ENCODE measurements at regions not wholly inside any gene's neighbourhood (a gene's known extent, or its start where the extent isn't known, plus 50 kb on each side); places are given as distances from the start of the nearest gene placed in this dataset.

DNA sequence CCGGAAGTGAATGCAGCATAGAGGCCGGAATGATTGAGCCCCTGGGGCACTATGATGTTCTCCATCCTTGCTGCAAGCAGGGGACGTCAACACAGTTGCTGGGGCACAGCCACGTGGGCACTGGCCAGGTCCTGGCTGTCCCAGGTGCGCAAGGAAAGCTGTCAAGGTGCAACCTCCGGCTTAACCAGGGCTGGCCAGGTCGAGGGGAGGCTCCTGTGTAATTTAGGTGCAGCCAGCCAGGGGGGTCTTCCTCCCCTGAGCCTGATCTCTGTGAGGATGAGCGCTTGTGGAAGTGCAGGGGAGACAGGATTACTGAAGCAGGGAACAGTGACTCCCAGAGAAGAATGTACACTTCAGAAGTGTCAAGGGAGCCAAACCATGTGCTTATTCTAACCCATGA is 852.8 kb upstream of the TMEM132C start:
- H3K9ac ChIP-seq (ENCODE audit: control insufficient read depth, insufficient read depth, low read length), result no peak overlapping the region
- H3K4me1 ChIP-seq (ENCODE audit: control insufficient read depth, insufficient read depth, low read length), result no peaks in the 10 kb centered on the region
- ChIA-PET RAD21 (ENCODE audit: unreplicated experiment) (no interaction called here), CTCF (no interaction called here), POLR2A (no interaction called here), SMC1A (ENCODE audit: uncharacterized antibody, unreplicated experiment) (no interaction called here)
- no peak for ATAC-seq
- H3K27ac ChIP-seq (ENCODE audit: control insufficient read depth, insufficient read depth), result no peak overlapping the region
- in situ Hi-C loops (cut with MboI), result no loop called here
- no peak overlapping the region for H3K4me3 ChIP-seq
- H3K36me3 ChIP-seq (ENCODE audit: control insufficient read depth in 2 of 2, insufficient read depth in 2 of 2, low read length in 1 of 2), result no peaks in the 10 kb centered on the region
- intact Hi-C loops (cut with micrococcal nuclease; ENCODE audit: unreplicated experiment), result no loop called here
- H2AFZ ChIP-seq (ENCODE audit: control insufficient read depth, low read depth, low read length), result no peak overlapping the region
- no peak overlapping the region for H3K4me2 ChIP-seq (ENCODE audit: control insufficient read depth, insufficient read depth)
- no peak for DNase-seq (ENCODE audit: low read depth, low spot score)
- no TSS peak for BruUV-seq (replicated peaks)
- H3K9me3 ChIP-seq (replicated peaks; ENCODE audit: control insufficient read depth, insufficient read depth, low read length), result no peaks in the 10 kb centered on the region; the same call in 2 of the 3 replicates
- H4K20me1 ChIP-seq (ENCODE audit: control insufficient read depth, insufficient read depth), result no peaks in the 10 kb centered on the region
- FAIRE-seq, result no peak
- no peaks in the 10 kb centered on the region for H3K79me2 ChIP-seq (ENCODE audit: control insufficient read depth, insufficient read depth, low read length)
- 3% methylated on average over 7 of the region's 8 CpGs for WGBS (ENCODE audit: insufficient coverage, insufficient replicate concordance, low lambda C conversion rate, missing lambda C conversion rate)
- H3K27me3 ChIP-seq (replicated peaks in 1 of 2; ENCODE audit: control insufficient read depth in 2 of 2, insufficient read depth in 2 of 2, low read length in 1 of 2), result no peaks in the 10 kb centered on the region
- no peak for TF ChIP-seq NFYB (IDR thresholded peaks at IDR 0.05; ENCODE audit: insufficient read depth, low read depth, low read length)
- no peak for TF ChIP-seq SREBF2 (IDR thresholded peaks at IDR 0.05; ENCODE audit: low read length)
- TF ChIP-seq TCF3 (IDR thresholded peaks at IDR 0.05; ENCODE audit: borderline replicate concordance, insufficient read depth, low read depth, low read length), result no peak
- no peak for TF ChIP-seq NKRF (conservative IDR thresholded peaks at IDR 0.05)
- TF ChIP-seq NR2F1 (conservative IDR thresholded peaks at IDR 0.05), result no peak
- no peak for TF ChIP-seq TBL1XR1 (IDR thresholded peaks at IDR 0.05; ENCODE audit: low read depth, low read length)
- no peak for TF ChIP-seq E2F4 (IDR thresholded peaks at IDR 0.05; ENCODE audit: low read depth, low read length)
- no peak for TF ChIP-seq ZNF384 (IDR thresholded peaks at IDR 0.05; ENCODE audit: borderline replicate concordance, low read depth, low read length)
- no peak for TF ChIP-seq POLR2AphosphoS5 (IDR thresholded peaks at IDR 0.05; ENCODE audit: low read length)
- TF ChIP-seq CHD2 (IDR thresholded peaks at IDR 0.05; ENCODE audit: borderline replicate concordance, low read depth, low read length), result no peak
- TF ChIP-seq YY1 (IDR thresholded peaks at IDR 0.05; ENCODE audit: low read depth, low read length), result no peak
- no peak for TF ChIP-seq PBX3 (IDR thresholded peaks at IDR 0.05; ENCODE audit: insufficient replicate concordance, low read depth, low read length)
- no peak for TF ChIP-seq MEF2B (IDR thresholded peaks at IDR 0.05; ENCODE audit: partially characterized antibody, poor library complexity, severe bottlenecking)
- TF ChIP-seq, protein P1, sequence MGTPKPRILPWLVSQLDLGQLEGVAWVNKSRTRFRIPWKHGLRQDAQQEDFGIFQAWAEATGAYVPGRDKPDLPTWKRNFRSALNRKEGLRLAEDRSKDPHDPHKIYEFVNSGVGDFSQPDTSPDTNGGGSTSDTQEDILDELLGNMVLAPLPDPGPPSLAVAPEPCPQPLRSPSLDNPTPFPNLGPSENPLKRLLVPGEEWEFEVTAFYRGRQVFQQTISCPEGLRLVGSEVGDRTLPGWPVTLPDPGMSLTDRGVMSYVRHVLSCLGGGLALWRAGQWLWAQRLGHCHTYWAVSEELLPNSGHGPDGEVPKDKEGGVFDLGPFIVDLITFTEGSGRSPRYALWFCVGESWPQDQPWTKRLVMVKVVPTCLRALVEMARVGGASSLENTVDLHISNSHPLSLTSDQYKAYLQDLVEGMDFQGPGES (IDR thresholded peaks at IDR 0.05), result no peak
- TF ChIP-seq BACH1 (IDR thresholded peaks at IDR 0.05; ENCODE audit: borderline replicate concordance), result no peak
- no peak for TF ChIP-seq CREM (IDR thresholded peaks at IDR 0.05; ENCODE audit: low read depth)
- no peak for TF ChIP-seq CEBPZ (IDR thresholded peaks at IDR 0.05; ENCODE audit: low read depth, low read length)
- no peak for TF ChIP-seq MEF2A (IDR thresholded peaks at IDR 0.05; ENCODE audit: insufficient read depth, low read depth, low read length)
